GM18507 (cell line): ENCODE measurements at regions not wholly inside any gene's neighbourhood (a gene's known extent, or its start where the extent isn't known, plus 50 kb on each side); places are given as distances from the start of the nearest gene placed in this dataset.
"Not testable (repeated sequence)": the region's sequence is repeated elsewhere in the genome, so short reads cannot be mapped to it uniquely, and the experiment has no call there.

ENCODE experiments used
- DNase-seq: peaks from one replicate; pipeline ENCODE4 v3.0.0; 2011; ENCODE audit warnings: low read depth; ENCODE audit not compliant: insufficient read length; ENCODE audit errors: extremely low spot score
- FAIRE-seq: peaks from 2 replicates; lab custom pipeline; 2011; peaks lifted over from hg19 to GRCh38; lab: Jason Lieb, UNC

DNA sequence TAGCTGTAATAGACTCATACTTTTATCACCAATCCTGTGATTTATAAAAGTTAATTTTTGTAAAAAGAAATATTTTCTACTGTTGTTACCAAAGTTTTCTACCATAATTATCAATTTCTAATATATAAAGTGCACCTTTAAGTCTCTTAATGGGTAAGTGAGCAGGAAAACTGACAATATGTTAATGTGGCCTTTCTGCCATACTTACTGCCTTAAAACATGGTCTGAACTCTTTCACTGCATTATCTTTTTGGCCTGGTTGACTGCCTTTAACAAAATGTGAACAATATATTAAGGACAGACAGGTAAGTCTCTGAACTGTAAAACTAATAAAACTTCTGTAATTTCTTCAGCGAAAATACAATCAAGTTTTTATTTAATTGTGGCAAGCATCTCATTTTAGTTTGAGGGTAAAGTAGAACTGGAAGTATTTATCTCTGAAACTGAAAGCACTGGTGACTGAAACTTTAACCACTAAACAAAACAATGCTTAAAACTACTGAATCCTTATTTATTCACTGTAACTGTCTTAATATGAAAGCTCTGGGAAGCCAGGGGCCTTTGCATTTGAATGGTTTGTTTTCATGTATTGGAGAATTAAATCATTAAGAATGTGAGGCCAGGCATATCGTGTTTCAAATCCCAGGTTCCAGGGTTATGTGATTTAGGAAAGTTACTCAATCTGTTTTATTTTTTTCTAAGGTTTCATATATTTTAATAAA lies 948.8 kb upstream of the POT1 start:
- FAIRE-seq = no peak

DNA sequence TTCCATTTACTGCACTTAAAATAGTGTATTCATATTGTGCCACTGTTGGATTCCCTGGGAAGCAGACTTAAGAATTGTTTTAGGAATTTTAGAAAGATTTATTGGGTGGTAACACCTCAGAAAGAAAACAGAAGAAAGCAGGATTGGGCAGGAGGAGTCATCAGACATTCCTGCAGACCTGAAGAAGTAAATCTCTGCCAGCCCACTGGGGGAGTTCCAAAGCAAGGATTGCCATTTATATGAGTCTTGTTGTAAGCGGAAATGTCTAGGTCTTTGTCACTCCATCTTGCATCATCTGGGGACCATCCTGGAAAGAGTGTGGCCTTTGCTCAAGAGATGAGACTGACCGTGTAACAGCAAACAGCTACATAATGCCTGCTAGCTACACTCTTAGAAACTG lies 947.6 kb upstream of the POT1 start:
- FAIRE-seq = no peak
- no peak for DNase-seq

More for the DNA sequence above, 948.8 kb upstream of the POT1 start:
- no peak for DNase-seq

DNA sequence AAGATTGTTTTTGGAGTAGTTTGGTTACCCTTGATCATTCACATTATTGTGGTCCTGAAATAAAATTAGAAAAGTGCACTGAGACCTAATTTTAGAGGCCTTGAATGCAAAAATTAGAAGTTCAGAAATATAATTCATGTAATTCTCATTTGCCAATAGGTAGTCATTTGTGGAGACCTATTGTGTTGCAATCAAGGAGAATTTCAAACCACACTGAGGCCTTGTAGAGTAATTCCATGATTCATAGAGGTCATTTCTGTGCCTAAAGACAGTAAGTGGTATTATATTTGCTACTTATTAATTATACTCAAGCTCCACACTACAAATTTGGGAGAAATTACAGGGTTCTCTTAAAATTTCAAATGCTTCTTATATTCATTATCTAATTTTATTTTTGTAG lies 946.8 kb upstream of the POT1 start:
- no peak for FAIRE-seq

DNA sequence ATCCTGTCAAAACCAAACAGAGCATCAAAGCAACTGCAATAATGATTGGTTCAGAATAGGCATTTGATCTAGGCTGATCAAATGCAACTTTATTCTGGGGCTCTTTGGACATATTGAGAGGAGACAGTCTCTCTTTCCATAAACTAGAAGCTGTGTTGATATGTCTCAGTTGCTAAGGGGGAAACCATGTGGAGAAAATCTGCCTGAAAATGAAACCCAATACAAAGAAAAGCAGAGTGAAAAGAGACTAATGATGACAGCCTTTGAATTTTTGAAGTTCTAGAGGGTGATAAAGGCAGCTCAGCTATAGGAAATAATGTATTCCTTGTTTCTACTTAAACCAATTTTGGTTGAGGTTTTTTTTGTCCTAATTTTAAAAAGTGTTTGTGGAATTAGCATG lies 941.8 kb upstream of the POT1 start:
- FAIRE-seq = no peak
- no peak for DNase-seq

More for the DNA sequence above, 946.8 kb upstream of the POT1 start:
- DNase-seq = no peak

DNA sequence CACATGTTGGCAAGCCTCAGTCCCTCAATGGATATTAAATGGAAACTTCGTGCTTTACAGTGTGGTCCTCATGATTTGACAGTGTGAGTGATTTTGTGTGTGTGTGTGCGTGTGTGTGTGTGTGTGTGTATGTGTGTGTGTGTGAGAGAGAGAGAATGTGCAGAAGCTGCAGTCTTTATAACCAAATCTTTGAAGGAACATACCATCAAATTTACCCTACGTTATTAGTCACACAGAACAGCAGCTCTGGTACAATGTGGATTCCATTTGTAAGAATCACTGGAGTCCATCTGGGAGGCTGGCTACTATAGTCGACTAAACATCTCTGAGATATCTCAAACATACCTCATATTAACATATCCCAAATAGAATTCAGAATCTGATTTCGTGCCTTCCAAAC lies 928.0 kb upstream of the POT1 start:
- DNase-seq (no peak), FAIRE-seq (no peak)

DNA sequence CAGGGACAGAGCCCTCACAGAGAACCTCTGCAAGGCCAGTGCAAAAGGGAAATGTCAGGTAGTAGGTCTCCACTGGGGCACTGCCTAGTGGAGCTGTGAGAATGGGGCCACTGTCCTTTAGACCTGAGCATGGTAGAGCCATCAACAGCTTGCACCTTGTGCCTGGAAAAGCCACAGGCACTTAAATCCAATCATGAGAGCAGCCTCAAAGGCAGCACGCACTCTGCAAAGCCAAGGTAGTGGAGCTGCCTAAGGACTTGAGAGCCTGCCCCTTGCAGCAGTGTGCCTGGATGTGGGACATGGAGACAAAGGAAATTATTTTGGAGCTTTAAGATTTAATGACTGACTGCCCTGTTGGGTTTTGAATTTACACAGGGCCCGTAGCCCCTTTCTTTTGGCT lies 918.5 kb upstream of the POT1 start:
- DNase-seq (no peak), FAIRE-seq (no peak)

DNA sequence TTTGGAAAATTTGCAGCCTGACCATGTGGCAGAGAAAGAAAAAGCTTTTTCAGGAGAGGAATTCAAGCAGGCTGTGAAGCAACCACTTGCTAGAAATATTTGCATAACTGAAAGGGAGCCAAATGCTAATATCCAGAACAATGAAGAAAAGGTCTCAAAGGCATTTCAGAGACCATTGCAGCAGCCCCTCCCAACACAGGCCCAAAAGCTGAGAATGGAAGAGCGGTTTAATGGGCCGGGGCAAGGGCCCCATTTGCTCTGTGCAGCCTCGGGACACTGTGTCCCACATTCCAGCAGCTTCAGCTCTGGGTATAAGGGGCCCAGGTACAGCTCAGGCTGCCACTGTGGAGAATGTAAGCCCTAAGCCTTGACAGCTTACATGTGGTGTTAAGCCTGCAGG lies 918.1 kb upstream of the POT1 start:
- FAIRE-seq = no peak
- DNase-seq = no peak

DNA sequence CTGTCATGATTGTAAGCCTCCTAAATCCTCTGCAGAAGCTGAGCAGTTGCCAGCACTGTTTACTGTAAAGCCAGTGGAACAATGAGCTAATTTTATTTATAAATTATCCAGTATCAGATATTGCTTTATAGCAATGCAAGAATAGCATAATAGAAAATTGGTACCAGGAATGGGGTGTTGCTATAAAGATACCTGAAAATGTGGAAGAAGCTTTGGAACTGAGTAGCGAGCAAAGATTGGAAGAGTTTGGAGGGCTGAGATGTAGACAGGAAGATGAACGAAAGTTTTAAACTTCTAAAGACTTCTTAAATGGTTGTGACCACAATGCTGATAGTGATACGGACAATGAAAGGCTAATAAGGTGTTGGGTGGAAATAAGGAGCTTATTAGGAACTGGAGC lies 917.4 kb upstream of the POT1 start:
- no peak for FAIRE-seq
- no peak for DNase-seq

DNA sequence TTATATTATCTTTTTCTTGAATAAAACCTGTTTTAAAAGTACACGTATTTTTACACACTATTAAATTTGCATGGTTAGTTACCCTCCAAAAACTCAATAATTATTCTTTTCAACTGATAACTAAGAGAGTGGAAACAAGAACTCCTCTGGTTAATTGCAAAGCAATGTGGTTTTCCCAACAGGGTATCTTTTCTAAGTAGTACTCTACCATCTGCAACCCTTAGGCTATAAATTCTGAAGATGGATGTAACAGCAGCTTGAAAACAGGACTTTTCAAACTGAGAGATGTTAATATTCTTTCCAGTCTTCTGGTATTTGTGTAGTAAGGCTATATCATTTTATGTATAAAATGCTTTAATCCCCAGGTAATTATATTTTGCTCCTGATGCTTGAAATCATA lies 916.1 kb upstream of the POT1 start:
- FAIRE-seq (no peak), DNase-seq (no peak)

DNA sequence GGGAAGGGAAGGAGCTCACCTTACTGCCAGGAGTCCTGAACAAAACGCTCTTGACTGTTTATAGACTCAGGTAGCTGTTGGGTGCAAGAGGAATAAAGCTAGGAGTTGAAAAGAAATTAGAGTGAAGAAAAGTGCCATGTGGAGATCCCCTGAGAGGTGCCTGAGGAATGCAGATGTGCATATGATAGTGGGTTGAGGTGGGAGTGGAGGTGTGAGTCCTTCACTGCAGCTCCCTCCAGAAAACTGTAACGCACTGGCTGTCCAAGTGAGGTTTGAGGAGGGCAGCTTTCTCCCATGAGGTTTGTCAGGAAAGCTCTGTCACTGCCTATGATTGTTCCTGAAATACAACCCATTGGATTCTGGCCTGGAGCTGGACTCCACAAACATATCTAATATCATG lies 904.8 kb upstream of the POT1 start:
- FAIRE-seq (no peak), DNase-seq (no peak)

DNA sequence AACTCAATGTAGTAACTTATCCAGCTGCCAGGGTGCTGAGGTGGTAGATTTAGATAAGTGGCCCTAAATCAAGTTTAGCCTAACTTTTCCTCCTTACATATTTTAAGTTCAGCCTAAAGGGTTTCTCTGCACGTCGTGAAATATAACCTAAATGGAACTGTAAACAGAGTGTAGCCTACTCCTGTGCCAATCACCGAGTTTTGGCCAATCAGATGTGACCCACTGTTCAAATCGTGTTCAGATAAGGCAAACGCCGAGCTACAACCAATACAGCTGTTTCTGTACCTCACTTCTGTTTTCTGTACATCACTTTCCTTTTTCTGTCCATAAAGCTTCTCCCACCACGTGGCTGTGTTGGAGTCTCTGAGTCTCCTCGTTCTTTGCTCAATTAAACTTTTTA lies 904.2 kb upstream of the POT1 start:
- DNase-seq (no peak), FAIRE-seq (no peak)

DNA sequence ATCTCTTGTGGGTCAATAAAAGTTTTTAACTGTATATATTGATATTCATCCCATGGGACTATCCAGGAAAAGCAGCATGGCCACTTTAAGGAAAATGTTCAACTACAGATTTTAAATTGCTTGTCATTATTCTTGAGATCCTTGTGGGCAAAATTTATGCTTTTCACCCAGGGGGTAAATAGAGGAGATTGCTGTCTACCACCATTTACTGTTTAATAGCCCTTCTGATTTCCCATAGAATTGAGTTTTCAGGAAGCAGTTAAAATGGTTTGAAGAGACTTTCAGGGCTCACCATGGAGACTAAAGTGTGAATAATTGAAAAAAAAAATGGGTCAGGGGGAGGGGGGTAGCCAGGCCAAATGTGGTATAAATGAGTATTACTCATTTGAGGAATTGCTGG lies 901.1 kb upstream of the POT1 start:
- FAIRE-seq (no peak), DNase-seq (no peak)

DNA sequence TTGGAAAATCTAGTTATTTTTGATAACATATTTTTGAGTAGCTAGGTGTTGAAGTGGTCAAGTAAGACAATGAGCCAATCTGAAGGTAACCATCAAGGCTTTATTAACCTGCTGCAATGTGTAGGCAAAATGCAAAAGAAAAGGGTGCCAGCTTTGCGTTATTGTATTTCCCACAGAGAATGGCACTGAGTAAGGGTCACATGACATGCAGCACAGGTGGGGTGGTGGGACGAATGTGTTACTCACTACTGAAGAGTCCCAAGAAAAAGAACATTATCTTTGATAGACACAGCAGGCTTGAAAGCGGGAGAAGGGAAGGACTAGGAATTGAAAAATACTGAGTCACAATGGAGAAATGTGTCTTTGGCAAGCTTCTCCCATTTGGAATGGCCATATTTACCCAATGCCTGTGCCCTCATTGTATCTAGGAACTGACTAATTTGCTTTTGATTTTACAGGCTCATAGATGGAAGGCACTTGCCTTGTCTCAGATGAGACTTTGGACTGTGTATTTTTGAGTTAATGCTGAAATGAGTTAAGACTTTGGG lies 898.6 kb upstream of the POT1 start:
- no peak for DNase-seq
- FAIRE-seq = no peak

DNA sequence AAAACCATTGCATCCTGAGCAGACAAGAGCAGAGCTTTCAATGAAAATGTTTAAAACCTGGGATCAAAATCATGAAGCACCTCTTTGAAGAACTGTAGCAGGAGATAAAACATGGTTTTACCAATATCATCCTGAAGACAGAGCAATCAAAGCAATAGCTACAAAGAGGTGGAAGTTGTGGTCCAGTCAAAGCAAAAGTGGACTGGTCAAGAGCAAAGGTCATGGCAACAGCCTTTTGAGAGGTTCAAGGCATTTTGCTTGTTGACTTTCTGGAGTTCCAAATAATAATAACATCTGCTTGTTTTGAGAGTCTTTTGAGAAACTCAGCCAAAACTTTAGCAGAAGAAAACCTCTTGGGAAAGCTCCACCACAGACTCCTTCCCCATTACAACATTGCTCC lies 893.9 kb upstream of the POT1 start:
- FAIRE-seq (no peak), DNase-seq (no peak)

DNA sequence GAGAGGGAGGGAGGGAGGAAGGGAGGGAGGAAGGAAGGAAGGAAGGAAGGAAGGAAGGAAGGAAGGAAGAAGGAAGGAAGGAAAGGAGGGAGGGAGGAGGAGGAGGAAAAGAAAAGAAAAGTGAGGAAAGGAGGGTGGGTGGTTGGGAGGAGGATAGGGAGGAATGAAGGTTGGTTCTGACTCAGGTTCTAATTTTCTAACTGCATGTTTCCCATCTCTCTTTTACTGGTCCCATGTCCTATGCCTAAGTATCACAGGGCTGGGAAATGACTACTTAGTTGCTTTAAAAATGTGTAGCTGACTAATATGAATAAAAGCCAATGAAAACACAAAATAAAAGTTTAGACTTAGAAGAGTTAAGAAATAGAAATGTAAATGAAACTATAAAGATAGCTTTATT lies 890.9 kb upstream of the POT1 start:
- DNase-seq (no peak), FAIRE-seq (no peak)

DNA sequence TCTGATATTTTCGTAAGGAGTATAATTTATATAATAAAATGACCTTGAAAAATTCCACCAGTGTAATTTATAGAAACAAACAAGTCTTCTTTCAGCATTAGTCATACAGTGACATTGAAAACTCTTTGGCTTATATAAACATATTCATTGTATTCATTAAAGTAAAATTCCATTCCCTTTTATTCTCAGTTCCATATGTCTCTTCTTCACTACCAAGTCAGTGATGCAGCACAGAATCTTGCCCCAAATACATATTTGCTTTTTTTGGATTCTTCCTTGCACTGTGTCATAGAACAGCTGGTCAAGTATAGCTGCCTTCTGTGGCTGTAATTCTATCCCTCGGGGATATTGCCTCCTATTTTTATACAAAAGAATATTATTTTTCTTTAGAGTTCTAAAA lies 884.5 kb upstream of the POT1 start:
- no peak for FAIRE-seq
- no peak for DNase-seq

DNA sequence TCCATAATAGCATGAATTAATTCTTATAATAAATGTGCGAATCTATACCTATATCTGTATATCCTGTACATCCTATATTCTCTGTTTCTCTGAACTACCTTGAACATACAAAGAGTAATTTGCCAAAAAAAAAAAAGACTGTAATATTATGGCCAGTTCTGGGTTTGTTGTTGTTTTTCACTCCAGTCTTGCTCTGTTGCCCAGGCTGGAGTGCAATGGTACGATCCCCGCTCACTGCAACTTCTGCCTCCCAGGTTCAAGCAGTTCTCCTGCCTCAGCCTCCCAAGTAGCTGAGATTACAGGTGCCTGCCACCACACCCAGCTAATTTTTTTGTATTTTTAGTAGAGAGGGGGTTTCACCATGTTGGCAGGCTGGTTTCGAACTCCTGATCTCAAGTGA lies 876.9 kb upstream of the POT1 start:
- not testable (repeated sequence) for DNase-seq, FAIRE-seq

DNA sequence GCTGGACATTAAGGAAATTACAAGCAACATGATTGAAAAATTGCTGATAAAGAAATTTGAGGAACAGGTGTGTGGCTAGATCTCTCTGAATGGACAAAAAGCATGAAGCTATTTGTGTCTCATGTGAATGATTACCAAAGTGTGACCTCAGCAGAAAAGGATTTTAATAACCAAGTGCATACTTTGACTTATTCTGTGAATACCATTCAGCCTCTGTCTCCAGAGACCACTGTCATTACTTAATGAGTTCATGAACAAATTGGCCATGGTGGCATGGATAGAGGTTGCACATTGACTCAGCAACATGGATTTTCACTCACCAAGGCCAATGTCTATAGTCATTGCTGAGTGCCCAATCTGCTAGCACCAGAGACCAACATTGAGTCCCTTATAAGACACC lies 874.6 kb upstream of the POT1 start:
- no peak for FAIRE-seq

DNA sequence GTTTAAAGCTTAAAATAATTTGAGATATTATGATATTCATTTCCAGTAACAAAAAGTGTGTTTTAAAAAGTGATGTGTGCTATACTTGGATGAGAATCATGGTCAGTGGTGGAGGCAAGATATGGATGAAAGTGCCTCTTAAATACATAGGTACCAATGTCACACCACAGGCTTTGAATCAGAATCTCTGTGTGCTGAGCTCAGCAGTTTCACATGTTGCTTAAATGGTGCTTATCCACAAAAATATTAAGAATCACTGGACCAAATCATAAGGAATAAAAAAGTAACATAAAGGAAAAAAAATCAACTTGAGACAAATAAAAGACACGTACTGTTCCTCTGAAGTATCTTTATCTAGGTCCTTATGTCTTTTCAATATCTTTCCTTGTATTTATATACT lies 850.5 kb upstream of the POT1 start:
- DNase-seq (no peak), FAIRE-seq (no peak)

More for the DNA sequence above, 874.6 kb upstream of the POT1 start:
- DNase-seq = no peak

DNA sequence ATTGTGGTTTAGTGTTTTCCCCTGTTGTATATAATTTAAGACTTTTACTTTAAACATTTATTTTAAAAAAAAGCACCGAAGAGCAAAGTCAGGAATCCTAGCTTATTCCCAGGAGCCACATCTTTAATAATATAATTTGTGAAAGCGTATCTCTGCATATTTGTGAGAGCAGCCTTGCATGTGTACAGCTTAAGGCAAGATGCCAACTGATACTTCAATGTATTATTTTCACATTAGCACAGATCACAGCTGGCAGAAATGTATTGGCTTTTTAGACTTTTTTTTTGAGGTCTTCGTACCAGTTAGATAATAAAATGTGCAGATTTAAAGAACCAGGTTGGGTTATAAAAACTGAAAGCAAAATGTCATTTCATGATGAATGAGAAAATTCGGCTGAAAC lies 845.7 kb upstream of the POT1 start:
- no peak for DNase-seq

DNA sequence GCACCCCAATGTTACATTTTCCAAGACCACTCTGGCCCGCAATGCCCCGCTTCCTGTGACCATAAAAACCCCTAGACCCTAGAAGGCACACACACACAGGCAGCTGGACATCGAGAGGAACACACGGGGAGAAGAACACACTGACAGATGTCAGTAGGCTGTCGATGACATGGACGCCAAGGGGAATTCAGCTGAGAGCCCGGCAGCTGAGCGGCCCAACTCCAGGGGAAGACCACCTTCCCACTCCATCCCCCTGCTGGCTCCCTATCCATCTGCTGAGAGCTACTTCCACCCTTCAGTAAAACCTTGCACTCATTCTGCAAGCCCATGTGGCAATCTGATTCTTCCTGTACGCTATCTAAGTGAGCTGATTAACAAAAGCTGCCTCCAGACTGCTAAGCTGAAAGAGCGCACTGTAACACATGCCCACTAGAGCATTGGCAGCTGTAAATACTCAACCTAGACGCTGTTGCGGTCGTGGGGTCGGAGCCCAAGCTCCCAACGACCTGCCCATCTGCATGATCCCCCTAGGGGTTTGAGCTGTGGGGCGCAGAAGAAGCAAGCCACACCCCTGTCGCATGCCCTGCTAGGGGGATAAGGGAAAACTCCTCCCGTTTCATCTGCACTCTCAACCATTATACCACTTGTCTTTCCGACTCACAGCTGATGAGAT lies 843.6 kb upstream of the POT1 start:
- DNase-seq (no peak), FAIRE-seq (no peak)

More for the DNA sequence above, 845.7 kb upstream of the POT1 start:
- FAIRE-seq = no peak
